HUES64 (cell line): ENCODE measurements at regions not wholly inside any gene's neighbourhood (a gene's known extent, or its start where the extent isn't known, plus 50 kb on each side); places are given as distances from the start of the nearest gene placed in this dataset.

Experiments
- H3K27ac ChIP-seq: 2 replicates; pipeline ENCODE4 v1.7.0; 2013; ENCODE audit warnings: low read depth, low read length, inconsistent platforms
- H3K27me3 ChIP-seq: 2 replicates; pipeline ENCODE4 v1.6.1; 2013; ENCODE audit warnings: mild to moderate bottlenecking, low read length; ENCODE audit not compliant: insufficient read depth
- H3K36me3 ChIP-seq: 2 replicates; pipeline ENCODE4 v1.6.1; 2013; ENCODE audit warnings: mild to moderate bottlenecking, low read length; ENCODE audit not compliant: insufficient read depth
- H3K4me1 ChIP-seq: 2 replicates; pipeline ENCODE4 v1.6.1; 2013; ENCODE audit warnings: mild to moderate bottlenecking, low read length, moderate library complexity; ENCODE audit not compliant: insufficient read depth
- H3K4me3 ChIP-seq: 2 replicates; pipeline ENCODE4 v1.5.1; 2013; ENCODE audit warnings: mild to moderate bottlenecking, low read length, moderate library complexity
- H3K9ac ChIP-seq: 2 replicates; pipeline ENCODE4 v1.6.1; 2013; ENCODE audit warnings: mild to moderate bottlenecking, low read depth, low read length
- H3K9me3 ChIP-seq: 2 replicates; pipeline ENCODE4 v1.6.1; 2013; ENCODE audit warnings: low read depth, low read length; ENCODE audit not compliant: insufficient read depth
- WGBS: fragments of 150-250, 120-280 bp; methylation state at CpG from one replicate; pipeline ENCODE4 v1.1.7; 2013; ENCODE audit warnings: missing lambda C conversion rate; 5-methylcytosine and 5-hydroxymethylcytosine counted together

- H3K9me3 ChIP-seq: no peaks in the 10 kb centered on the region
- H3K4me3 ChIP-seq: no peak overlapping the region
- H3K27ac ChIP-seq: no peak overlapping the region
- H3K27me3 ChIP-seq: no peaks in the 10 kb centered on the region
- 89% methylated on average over 10 of the region's 10 CpGs for WGBS
- H3K36me3 ChIP-seq: no peaks in the 10 kb centered on the region
- H3K4me1 ChIP-seq: no peaks in the 10 kb centered on the region
- no peak overlapping the region for H3K9ac ChIP-seq
Observed at GRCh38 chr10:4755286-4755989, 70.6 kb upstream of the AKR1E2 start.

DNA sequence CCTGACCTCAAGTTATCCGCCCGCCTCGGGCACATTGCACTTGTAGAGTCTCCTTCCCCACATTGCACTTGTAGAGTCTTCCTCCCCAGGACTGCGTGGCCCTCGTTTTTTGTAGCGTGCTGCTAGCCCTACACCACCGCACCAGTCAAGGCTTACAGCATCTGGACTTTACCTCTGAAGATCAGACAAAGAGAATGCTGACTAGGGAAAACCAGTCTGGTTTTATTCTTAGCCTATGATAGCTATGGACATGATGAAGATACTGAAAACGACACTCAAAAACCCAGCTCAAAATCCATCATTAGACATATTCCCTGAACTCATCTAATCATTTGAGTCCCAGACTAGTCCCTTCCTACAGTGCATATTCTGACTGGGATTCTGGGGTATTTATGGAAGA lies 71.9 kb upstream of the AKR1E2 start:
- WGBS: 95% methylated on average over 8 of the region's 8 CpGs
- Histone ChIP-seq H3K27ac (no peak overlapping the region), H3K27me3 (no peaks in the 10 kb centered on the region), H3K4me3 (no peak overlapping the region), H3K9ac (no peak overlapping the region), H3K36me3 (no peaks in the 10 kb centered on the region), H3K4me1 (0 out of 2 replicates have a peak, but pooled peaks cover under 1% of the 10 kb centered on the region), H3K9me3 (no peaks in the 10 kb centered on the region)

DNA sequence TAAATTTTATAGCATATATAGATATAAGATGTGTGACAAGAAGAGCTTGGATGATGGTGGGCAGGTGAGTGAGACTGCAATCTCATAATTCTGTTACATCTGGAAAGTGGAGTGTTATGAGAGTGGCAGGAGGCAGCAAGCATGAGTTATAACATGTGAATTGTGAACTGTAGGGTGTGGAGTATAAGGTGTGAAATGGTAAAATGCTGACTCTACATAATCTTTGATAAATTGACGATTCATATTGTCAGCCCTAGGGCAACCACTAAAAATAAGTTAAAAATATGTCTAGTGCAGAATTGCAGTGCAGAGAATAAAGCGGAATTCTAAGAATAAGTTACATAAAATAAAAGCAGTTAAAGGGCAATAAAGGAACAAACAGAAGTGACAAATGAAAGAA lies 74.8 kb upstream of the AKR1E2 start:
- H3K27me3 ChIP-seq: no peaks in the 10 kb centered on the region
- no peak overlapping the region for H3K4me3 ChIP-seq
- no peak overlapping the region for H3K27ac ChIP-seq
- H3K4me1 ChIP-seq: 0 out of 2 replicates have a peak, but pooled peaks cover 3% of the 10 kb centered on the region
- H3K9ac ChIP-seq: no peak overlapping the region
- H3K36me3 ChIP-seq: no peaks in the 10 kb centered on the region
- WGBS: 92% methylated on average over 1 of the region's 2 CpGs
- H3K9me3 ChIP-seq: no peaks in the 10 kb centered on the region

GRCh38 chr10:4749271-4749574 lies 76.8 kb upstream of the AKR1E2 start:
- H3K4me1 ChIP-seq: 0 out of 2 replicates have a peak, but pooled peaks cover 3% of the 10 kb centered on the region
- 93% methylated on average over 3 of the region's 4 CpGs for WGBS

DNA sequence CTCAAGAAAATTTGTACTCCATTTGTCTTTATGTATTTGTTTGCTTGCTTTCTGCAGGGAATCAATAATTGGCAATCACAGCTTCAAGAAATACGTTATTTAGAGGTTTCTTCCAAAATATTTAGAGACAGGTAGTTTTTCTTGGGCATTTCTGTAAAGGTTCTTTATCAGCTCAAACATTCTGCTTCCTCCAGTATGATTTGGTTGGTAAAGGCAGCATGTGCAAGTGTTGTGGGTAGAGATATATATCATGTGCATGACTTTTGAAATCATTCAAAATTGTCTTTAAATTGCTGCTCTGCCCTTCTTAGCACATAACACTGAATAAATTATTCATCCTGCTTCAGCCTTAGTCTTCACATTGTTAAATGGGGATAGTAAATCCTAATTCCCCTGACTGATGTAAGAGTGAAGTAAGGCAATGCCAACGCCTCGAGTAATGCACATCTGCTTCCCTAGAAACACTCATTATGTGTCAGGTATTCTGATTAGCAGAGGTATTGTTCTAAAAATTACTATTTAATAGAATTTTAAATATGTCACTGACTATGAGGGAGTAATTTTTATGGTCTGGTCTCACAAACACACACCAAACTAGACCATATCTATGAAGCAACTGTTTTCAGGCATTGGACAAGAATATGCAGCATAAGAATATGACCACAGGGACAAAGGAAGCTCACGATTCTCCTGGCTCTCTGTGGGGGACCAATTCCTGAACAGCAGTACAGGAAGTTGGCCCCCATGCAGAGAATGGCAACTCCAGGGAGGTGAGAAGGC lies 77.3 kb upstream of the AKR1E2 start:
- Histone ChIP-seq H3K27me3 (no peaks in the 10 kb centered on the region), H3K4me3 (no peak overlapping the region), H3K9me3 (no peaks in the 10 kb centered on the region), H3K4me1 (0 out of 2 replicates have a peak, but pooled peaks cover 3% of the 10 kb centered on the region), H3K9ac (no peak overlapping the region), H3K27ac (no peak overlapping the region), H3K36me3 (no peaks in the 10 kb centered on the region)
- 71% methylated on average over 2 of the region's 4 CpGs for WGBS

More at GRCh38 chr10:4749271-4749574, 76.8 kb upstream of the AKR1E2 start:
- Histone ChIP-seq H3K27ac (no peak overlapping the region), H3K27me3 (no peaks in the 10 kb centered on the region), H3K9ac (no peak overlapping the region), H3K36me3 (no peaks in the 10 kb centered on the region), H3K4me3 (no peak overlapping the region), H3K9me3 (no peaks in the 10 kb centered on the region)

DNA sequence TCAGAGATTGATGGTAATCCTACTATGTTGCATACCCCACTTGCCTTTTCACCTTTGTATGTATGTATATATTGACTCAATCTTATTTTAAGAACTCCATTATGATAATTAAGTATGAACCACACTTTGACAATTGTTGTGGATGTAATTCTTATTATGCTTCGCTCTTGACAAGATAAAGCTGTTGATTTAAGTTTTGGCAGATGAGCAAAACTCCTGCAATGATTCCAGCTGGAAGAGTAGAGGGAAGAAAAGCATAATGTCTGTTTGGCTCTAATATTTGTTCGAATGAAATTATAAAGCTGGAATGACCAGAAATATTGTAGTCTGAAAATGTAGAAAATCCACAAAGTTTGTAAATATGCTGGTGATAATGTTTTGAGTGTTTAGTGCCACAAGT lies 83.8 kb upstream of the AKR1E2 start:
- Histone ChIP-seq H3K4me3 (no peak overlapping the region), H3K4me1 (no peaks in the 10 kb centered on the region; the same call in 1 of the 2 replicates), H3K27me3 (no peaks in the 10 kb centered on the region), H3K9ac (no peak overlapping the region), H3K9me3 (no peaks in the 10 kb centered on the region), H3K36me3 (no peaks in the 10 kb centered on the region), H3K27ac (no peak overlapping the region)
- WGBS: 93% methylated on average over 2 of the region's 2 CpGs

DNA sequence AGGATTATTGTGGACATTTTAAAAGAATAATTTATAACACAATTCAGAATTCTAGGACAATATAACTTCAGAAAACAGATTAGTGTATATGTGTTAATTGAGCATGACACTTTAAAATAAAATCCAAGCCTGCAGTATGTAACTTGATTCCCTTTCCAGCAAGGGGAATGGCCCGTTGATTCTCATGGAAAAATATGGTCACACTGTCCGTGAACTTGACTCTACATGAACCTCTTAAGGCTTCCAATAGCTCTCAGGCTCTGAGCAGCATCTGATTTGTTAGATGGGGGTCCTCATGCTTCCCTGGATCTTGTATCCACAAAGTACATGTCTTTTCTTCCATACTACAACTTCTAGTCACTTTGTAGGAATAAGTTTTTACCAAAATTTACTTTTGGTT lies 85.5 kb upstream of the AKR1E2 start:
- Histone ChIP-seq H3K9me3 (no peaks in the 10 kb centered on the region), H3K9ac (no peak overlapping the region), H3K27ac (no peak overlapping the region), H3K36me3 (no peaks in the 10 kb centered on the region), H3K27me3 (no peaks in the 10 kb centered on the region), H3K4me1 (no peaks in the 10 kb centered on the region; the same call in 1 of the 2 replicates), H3K4me3 (no peak overlapping the region)
- WGBS: 72% methylated on average over 2 of the region's 2 CpGs

DNA sequence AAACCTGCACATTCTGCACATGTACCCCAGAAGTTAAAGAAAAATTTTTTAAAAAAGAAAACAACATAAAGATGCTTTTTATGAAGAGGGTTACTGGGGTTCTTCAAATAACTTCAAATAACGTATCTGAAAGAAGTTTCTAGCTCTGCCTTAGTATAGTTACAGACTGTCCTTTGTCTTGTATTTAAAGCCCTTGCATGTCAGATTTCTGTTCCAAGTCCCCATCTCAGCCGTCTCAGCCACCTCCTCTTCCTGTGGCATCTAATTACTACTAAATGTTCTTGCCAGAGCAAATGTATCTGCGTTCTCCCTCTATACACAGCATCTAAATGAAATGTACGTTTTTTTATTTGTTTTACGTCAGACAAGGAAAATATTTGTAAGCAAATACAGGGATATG lies 89.4 kb upstream of the AKR1E2 start:
- Histone ChIP-seq H3K27ac (no peak overlapping the region), H3K4me1 (no peaks in the 10 kb centered on the region; the same call in 1 of the 2 replicates), H3K36me3 (no peaks in the 10 kb centered on the region), H3K9ac (no peak overlapping the region), H3K27me3 (no peaks in the 10 kb centered on the region), H3K9me3 (no peaks in the 10 kb centered on the region), H3K4me3 (no peak overlapping the region)
- WGBS: 95% methylated on average over 4 of the region's 5 CpGs

- H3K27ac ChIP-seq: no peak overlapping the region
- 87% methylated on average over 7 of the region's 7 CpGs for WGBS
- H3K36me3 ChIP-seq: no peaks in the 10 kb centered on the region
- no peaks in the 10 kb centered on the region for H3K9me3 ChIP-seq
- no peak overlapping the region for H3K9ac ChIP-seq
- no peaks in the 10 kb centered on the region; the same call in 1 of the 2 replicates for H3K4me1 ChIP-seq
- H3K4me3 ChIP-seq: no peak overlapping the region
- no peaks in the 10 kb centered on the region for H3K27me3 ChIP-seq
Observed at GRCh38 chr10:4736183-4736582, 89.8 kb upstream of the AKR1E2 start.

DNA sequence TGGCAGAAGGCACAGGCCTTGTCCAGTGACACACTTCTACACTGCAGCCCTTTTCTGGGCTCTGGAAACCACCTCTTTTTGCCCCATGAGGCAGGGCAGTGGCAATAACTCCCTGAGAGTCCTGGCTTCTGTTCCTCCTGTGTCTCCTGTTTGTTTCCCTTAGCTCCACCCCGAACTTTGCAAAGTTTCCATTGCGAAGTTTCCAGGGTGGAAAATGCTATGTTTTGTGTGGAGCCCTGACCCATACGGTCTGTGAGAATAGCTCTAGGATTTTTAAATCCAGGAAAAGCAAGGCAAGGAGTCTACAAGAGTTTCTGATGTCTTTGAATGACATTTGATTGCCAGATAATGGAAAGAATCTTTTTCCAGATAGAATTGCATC lies 92.2 kb upstream of the AKR1E2 start:
- H3K9ac ChIP-seq: no peak overlapping the region
- no peaks in the 10 kb centered on the region for H3K27me3 ChIP-seq
- H3K27ac ChIP-seq: no peak overlapping the region
- H3K4me1 ChIP-seq: no peaks in the 10 kb centered on the region
- WGBS: 97% methylated on average over 3 of the region's 3 CpGs
- H3K4me3 ChIP-seq: no peak overlapping the region
- no peaks in the 10 kb centered on the region for H3K9me3 ChIP-seq
- no peaks in the 10 kb centered on the region for H3K36me3 ChIP-seq

DNA sequence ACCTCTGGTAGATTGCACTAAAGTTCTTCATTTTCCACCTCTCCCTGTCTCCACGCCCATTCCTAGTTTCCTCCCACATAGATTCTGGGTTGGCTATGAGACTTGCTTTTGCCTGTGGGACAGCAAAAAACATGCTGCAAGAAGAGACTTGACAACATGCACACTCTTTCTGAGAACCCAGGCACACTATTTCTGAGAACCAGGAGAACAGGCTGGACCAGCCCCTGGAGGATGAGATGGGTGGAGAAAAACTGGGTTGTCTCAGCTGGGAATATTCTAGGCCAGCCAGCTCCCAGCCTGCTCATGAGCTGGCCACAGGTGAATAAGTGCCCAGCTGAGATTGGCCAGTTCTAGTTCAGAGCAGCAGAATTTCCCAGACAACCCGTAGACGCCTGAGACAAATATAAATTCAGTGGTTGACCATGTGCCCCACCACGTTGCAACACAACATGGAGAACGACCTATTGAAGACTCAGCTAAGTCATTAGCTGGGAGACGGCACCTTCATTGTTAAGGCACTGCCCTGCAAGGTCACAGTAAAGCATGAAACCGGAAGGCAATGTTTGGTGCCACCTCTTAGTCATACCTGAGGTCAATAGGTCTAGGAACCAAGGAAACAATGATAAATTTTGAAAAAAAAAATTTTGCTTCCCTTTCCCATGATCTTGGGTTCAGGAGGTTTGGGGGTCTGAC lies 92.7 kb upstream of the AKR1E2 start:
- Histone ChIP-seq H3K9me3 (no peaks in the 10 kb centered on the region), H3K36me3 (no peaks in the 10 kb centered on the region), H3K4me1 (no peaks in the 10 kb centered on the region), H3K27me3 (no peaks in the 10 kb centered on the region), H3K27ac (no peak overlapping the region), H3K4me3 (no peak overlapping the region), H3K9ac (no peak overlapping the region)
- 95% methylated on average over 7 of the region's 7 CpGs for WGBS
